SHP77 treated with DMSO at 0.1 percent for 48 hours (cell line): ENCODE measurements at regions not wholly inside any gene's neighbourhood (a gene's known extent, or its start where the extent isn't known, plus 50 kb on each side); places are given as distances from the start of the nearest gene placed in this dataset.

Experiments used
- DNase-seq: peaks from one replicate; lab custom pipeline; 2025; lab: John Stamatoyannopoulos, UW

- no peak for DNase-seq
Observed at GRCh38 chr6:169082817-169083507, 170.7 kb downstream of the THBS2 start.

GRCh38 chr6:169082093-169082492 is 171.6 kb downstream of the THBS2 start:
- no peak for DNase-seq

- no peak for DNase-seq
Observed at GRCh38 chr6:169081248-169081647, 172.4 kb downstream of the THBS2 start.

GRCh38 chr6:169079650-169080049 is 174.0 kb downstream of the THBS2 start:
- DNase-seq: no peak

GRCh38 chr6:169078399-169079145 is 175.1 kb downstream of the THBS2 start:
- DNase-seq: no peak

GRCh38 chr6:169075915-169076654 is 177.6 kb downstream of the THBS2 start:
- DNase-seq: no peak

GRCh38 chr6:169075211-169075914 is 178.3 kb downstream of the THBS2 start:
- no peak for DNase-seq

GRCh38 chr6:169074526-169074925 is 179.1 kb downstream of the THBS2 start:
- DNase-seq: no peak

GRCh38 chr6:169073311-169073710 is 180.3 kb downstream of the THBS2 start:
- DNase-seq: no peak

- DNase-seq: no peak
Observed at GRCh38 chr6:169072127-169073042, 181.3 kb downstream of the THBS2 start.

- DNase-seq: no peak
Observed at GRCh38 chr6:169071394-169071793, 182.3 kb downstream of the THBS2 start.

- DNase-seq: no peak
Observed at GRCh38 chr6:169070506-169071176, 183.0 kb downstream of the THBS2 start.

- DNase-seq: no peak
Observed at GRCh38 chr6:169069356-169069755, 184.3 kb downstream of the THBS2 start.

GRCh38 chr6:169064194-169064593 is 189.5 kb downstream of the THBS2 start:
- no peak for DNase-seq

GRCh38 chr6:169062272-169062671 is 191.4 kb downstream of the THBS2 start:
- no peak for DNase-seq

GRCh38 chr6:169058634-169059033 is 195.0 kb downstream of the THBS2 start:
- DNase-seq: no peak

- no peak for DNase-seq
Observed at GRCh38 chr6:169052462-169052861, 201.2 kb downstream of the THBS2 start.

GRCh38 chr6:169051371-169051770 is 202.3 kb downstream of the THBS2 start:
- no peak for DNase-seq

- DNase-seq: no peak
Observed at GRCh38 chr6:169048865-169049205, 204.8 kb downstream of the THBS2 start.

GRCh38 chr6:169048185-169048864 is 205.3 kb downstream of the THBS2 start:
- DNase-seq: no peak
